ENCODE measurements at regions not wholly inside any gene's neighbourhood (a gene's known extent, or its start where the extent isn't known, plus 50 kb on each side); places are given as distances from the start of the nearest gene placed in this dataset.

- TF ChIP-seq CTCF (IDR thresholded peaks at IDR 0.05; ENCODE audit: insufficient read depth, low read depth, low read length) (no peak), EZH2 (IDR thresholded peaks at IDR 0.05; ENCODE audit: insufficient read depth, low read length) (no peak)
Measured at GRCh38 chr6:133697185-133697584, 191.7 kb upstream of the TCF21 start.
